ENCODE measurements at regions not wholly inside any gene's neighbourhood (a gene's known extent, or its start where the extent isn't known, plus 50 kb on each side); places are given as distances from the start of the nearest gene placed in this dataset.

DNA sequence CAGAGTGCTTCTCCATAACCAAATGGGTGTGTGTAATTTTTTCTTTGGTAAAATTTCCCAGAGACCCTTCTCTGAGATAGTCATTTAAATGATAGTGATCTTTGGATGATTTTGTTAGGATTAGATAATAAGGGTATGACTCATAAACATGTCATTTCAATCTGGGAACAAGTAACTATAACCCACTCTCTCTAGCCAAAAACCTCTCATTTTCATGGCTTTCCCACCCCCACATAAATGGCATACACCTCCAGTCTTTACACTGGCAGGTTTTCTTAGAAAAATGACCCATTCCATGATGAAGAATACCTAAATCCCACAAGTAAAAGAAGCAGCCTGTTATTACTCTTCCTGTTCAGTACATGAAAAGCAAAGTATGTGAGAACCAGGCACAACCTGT lies 572.0 kb upstream of the ZEB2 start:
- no peaks in the 10 kb centered on the region for H3K27me3 ChIP-seq (ENCODE audit: insufficient read depth, low read length)
- H3K4me1 ChIP-seq (ENCODE audit: insufficient read depth, low read length): no peaks in the 10 kb centered on the region
- no peak overlapping the region for H3K14ac ChIP-seq (ENCODE audit: insufficient read depth, low read length)
- H2BK5ac ChIP-seq (ENCODE audit: insufficient read length, low read length): no peak overlapping the region
- H4K91ac ChIP-seq (ENCODE audit: insufficient read length, low read depth, low read length): no peak overlapping the region
- H3K4ac ChIP-seq (ENCODE audit: low read depth, low read length): no peak overlapping the region
- Mint-ChIP-seq H3K4me3 (no peak overlapping the region), H3K36me3 (ENCODE audit: insufficient read depth in 1 of 3, low read depth in 3 of 3) (peaks cover 0 to 6% (median 0%) of the 10 kb centered on the region in 3 experiments; a peak in 2 of 7 replicates), H3K27me3 (ENCODE audit: low read depth) (no peaks in the 10 kb centered on the region), H3K27ac (no peak overlapping the region), H3K9me3 (peaks cover 4 to 12% of the 10 kb centered on the region in 2 experiments; a peak in 4 of 5 replicates), H3K4me1 (no peaks in the 10 kb centered on the region)
- H2BK20ac ChIP-seq (ENCODE audit: low read depth, low read length, poor library complexity, severe bottlenecking): no peak overlapping the region
- no peak overlapping the region for H3K9ac ChIP-seq (ENCODE audit: extremely low read depth, insufficient read length, low read length)
- no peak overlapping the region for H3K56ac ChIP-seq (ENCODE audit: insufficient read length, low read depth, low read length)
- H3K79me2 ChIP-seq (ENCODE audit: insufficient read depth, low read length): no peaks in the 10 kb centered on the region
- no peak overlapping the region for H2BK12ac ChIP-seq (ENCODE audit: insufficient read length, low read depth, low read length)
- H3K4me2 ChIP-seq (ENCODE audit: insufficient read depth, insufficient read length, low read length): no peak overlapping the region
- no peaks in the 10 kb centered on the region for H3K9me3 ChIP-seq (ENCODE audit: control insufficient read depth, low read depth, low read length)
- H2BK15ac ChIP-seq (ENCODE audit: low read depth, low read length): no peak overlapping the region
- no peak overlapping the region for H3T11ph ChIP-seq (ENCODE audit: low read length)
- H2BK120ac ChIP-seq (ENCODE audit: low read depth, low read length, poor library complexity, severe bottlenecking): no peak overlapping the region
- H4K20me1 ChIP-seq (ENCODE audit: control insufficient read depth, insufficient read depth, insufficient read length): no peaks in the 10 kb centered on the region
- H2AK5ac ChIP-seq (ENCODE audit: insufficient read length, low read length): no peak overlapping the region
- no peak for DNase-seq
- no peak overlapping the region for H4K8ac ChIP-seq (replicated peaks; ENCODE audit: insufficient read length, low read depth, low read length)
- H3K23me2 ChIP-seq (ENCODE audit: insufficient read length, low read depth, low read length, poor library complexity, severe bottlenecking): no peaks in the 10 kb centered on the region
- no peak overlapping the region for H3K18ac ChIP-seq (ENCODE audit: insufficient read length, low read depth, low read length)
- H3K23ac ChIP-seq (ENCODE audit: insufficient read length, low read depth, low read length): no peak overlapping the region
- H3K79me1 ChIP-seq (ENCODE audit: insufficient read depth, low read depth, low read length, poor library complexity, severe bottlenecking): no peaks in the 10 kb centered on the region
- H4K5ac ChIP-seq (ENCODE audit: insufficient read length, low read depth, low read length): no peak overlapping the region
- H2AFZ ChIP-seq (ENCODE audit: low read length): no peak overlapping the region
- no peak overlapping the region for H3K27ac ChIP-seq (ENCODE audit: insufficient read length, low read depth, low read length)
- TF ChIP-seq, protein P1, sequence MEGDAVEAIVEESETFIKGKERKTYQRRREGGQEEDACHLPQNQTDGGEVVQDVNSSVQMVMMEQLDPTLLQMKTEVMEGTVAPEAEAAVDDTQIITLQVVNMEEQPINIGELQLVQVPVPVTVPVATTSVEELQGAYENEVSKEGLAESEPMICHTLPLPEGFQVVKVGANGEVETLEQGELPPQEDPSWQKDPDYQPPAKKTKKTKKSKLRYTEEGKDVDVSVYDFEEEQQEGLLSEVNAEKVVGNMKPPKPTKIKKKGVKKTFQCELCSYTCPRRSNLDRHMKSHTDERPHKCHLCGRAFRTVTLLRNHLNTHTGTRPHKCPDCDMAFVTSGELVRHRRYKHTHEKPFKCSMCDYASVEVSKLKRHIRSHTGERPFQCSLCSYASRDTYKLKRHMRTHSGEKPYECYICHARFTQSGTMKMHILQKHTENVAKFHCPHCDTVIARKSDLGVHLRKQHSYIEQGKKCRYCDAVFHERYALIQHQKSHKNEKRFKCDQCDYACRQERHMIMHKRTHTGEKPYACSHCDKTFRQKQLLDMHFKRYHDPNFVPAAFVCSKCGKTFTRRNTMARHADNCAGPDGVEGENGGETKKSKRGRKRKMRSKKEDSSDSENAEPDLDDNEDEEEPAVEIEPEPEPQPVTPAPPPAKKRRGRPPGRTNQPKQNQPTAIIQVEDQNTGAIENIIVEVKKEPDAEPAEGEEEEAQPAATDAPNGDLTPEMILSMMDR (conservative IDR thresholded peaks at IDR 0.05): no peak
